ENCODE measurements at regions not wholly inside any gene's neighbourhood (a gene's known extent, or its start where the extent isn't known, plus 50 kb on each side); places are given as distances from the start of the nearest gene placed in this dataset.
"Not testable (repeated sequence)": the region's sequence is repeated elsewhere in the genome, so short reads cannot be mapped to it uniquely, and the experiment has no call there.

DNA sequence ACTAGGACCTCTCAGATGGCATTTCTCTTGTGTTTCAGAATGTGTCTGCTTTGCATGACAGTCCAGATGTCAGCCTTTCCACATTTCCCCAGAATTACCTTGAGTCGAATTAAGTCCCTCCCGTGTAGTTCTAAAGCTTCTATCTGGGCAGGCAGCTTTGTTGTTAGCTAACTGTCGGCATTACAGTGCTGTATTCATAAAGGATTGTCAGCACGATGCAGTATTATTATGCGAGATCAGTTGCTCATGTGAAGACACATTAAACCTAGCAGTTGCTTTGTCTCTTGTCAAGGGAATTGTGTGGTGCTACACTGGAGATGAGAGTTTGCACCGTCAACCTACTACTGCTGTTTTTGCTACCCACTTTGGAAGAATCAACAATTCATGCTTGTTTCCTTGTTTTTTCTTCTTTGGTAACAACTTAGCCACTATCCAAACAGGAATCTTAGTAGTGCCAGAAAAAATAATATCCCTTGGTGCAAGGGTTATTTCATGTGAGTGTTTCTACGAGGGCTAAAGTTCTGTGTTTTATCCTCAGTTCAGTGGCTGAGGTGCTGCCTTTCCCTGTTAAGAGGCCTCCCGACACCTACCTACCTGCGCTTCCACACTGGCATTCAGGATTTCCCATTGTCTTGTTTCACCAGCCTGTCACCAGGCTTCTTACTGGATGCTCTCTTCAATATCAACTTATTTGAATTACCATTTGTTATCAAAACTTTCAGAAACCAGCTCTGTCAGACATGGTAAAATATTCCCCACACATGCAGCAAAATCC is 297.9 kb upstream of the G2E3 start:
- DNase-seq (ENCODE audit: low read depth in 2 of 2) = no peak

DNA sequence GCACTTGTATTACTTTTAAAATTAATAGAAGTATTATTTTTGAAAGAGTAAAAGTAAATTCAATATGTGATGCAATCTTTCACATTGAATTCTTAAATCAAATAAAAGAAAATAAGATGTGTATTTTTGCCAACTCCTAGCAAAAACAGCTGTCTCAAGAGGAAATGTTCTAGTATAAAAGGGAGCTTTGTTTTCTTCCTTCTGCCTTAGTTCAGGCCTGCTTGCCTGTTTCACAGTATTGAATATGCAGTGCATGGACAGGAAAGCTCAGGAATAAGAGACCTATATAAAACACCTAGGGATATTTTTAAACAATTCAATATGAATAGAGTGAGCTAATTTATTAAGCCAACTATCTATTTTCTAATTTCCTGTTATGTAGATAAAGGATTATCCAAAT is 294.8 kb upstream of the G2E3 start:
- DNase-seq (ENCODE audit: low read depth in 2 of 2) = no peak

DNA sequence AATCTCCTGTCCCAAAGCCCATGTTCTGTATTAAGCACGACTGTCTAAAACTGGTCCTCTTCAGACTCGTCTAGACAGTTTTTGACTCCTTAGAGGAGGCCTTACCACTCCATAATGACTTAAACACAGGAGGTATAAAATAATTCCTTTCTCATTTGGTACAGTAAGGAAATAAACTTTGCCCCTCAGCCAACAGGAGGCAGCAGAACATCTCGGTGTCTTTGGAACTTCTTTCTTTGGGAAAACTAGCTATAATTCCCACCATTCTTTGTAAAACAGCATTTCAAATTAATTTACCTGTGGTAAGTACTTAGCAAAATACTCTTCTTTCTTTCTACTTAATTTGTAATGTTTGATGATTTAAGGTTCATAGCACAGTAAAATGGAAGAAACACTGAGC is 292.7 kb upstream of the G2E3 start:
- DNase-seq (ENCODE audit: low read depth in 2 of 2) = no peak

DNA sequence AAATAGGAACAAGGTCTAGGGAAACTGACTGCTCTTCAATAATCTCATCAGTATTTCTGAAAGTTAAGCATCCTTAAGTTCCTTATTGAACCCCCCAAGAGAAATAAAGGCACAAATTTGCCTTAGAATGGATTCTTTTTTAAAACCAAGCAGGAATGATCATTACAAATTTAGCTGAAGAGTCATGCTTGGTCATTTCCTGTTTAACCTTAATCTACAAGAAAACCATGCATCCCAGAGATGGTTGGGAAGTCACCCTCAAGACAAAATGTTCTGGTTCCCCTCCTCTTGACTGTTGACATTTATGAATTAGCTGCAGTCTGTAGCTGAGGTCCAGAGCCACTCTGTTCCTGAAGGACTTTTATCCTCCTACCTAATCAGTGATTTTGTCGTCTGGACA is 291.8 kb upstream of the G2E3 start:
- DNase-seq (ENCODE audit: low read depth in 2 of 2) = no peak

DNA sequence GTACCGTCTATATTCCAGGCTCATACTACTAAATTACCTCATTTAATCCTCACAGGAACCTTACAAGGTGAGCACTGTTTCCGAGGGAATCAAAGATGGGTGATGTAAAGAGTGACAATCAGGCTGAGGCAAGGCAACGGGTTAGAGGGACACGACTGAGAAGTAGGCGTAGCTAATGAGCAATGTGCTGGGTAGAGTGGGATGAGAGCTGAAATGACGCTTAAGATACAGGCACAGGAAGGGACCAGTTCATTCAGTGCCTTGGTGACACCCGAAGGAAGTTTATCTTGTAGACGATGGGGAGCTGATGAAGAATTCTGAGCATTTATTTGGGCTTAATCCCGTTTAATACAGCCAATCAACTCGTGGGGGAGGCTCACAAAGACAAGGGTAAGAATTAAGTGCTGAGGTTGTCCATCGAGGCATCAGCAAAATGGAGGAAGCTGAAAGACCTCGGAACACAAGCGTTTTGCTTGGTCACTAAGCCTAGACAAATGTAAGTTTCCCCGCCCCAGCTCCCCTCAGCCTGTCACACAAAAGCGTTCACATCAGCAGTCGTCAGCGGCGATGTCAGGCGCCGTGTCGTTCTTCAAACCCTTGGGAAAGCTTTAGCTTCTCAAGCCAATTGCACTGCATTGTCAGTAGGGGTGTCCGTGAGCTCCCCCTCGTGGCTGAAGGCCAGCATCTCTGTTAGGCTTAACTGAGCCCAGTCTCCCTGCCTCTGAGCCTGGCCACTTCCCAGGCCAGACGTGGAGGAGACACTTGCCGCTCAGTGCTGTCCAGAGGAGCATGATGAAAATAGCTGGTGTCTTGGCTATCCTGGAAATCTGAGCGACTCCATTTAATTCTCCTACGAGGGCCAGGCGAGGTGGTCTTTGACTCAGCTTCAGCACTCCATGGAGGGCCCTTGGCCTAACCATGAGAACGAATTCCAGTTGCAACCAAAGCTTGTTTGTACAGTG is 288.5 kb upstream of the G2E3 start:
- peak; percentile 49 to 56 for DNase-seq (ENCODE audit: low read depth in 2 of 2)

DNA sequence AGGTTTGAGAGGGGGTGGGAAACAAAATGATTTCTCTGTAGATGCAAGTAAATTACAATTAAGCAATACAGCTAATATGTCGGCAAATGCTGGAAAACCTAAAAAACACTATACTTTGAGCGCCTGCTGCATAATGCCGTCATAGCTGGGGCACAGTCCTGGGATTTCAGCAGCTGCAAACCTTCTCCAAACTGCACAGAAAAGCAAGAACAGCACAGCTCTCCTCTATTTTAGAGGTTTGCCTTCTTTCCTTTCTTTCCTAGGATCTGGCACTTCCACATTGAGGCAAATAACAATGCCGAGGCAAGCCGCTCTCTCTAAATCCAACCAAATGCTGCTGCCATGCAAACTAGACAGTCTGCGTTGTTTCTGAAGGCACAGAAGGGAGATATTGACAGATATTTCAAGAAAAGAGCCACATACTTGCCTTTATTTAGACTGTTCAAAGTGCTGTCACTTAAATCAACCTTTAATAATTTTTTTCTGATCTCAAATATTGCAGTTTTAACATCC is 287.1 kb upstream of the G2E3 start:
- no peak for DNase-seq (ENCODE audit: low read depth in 2 of 2)

DNA sequence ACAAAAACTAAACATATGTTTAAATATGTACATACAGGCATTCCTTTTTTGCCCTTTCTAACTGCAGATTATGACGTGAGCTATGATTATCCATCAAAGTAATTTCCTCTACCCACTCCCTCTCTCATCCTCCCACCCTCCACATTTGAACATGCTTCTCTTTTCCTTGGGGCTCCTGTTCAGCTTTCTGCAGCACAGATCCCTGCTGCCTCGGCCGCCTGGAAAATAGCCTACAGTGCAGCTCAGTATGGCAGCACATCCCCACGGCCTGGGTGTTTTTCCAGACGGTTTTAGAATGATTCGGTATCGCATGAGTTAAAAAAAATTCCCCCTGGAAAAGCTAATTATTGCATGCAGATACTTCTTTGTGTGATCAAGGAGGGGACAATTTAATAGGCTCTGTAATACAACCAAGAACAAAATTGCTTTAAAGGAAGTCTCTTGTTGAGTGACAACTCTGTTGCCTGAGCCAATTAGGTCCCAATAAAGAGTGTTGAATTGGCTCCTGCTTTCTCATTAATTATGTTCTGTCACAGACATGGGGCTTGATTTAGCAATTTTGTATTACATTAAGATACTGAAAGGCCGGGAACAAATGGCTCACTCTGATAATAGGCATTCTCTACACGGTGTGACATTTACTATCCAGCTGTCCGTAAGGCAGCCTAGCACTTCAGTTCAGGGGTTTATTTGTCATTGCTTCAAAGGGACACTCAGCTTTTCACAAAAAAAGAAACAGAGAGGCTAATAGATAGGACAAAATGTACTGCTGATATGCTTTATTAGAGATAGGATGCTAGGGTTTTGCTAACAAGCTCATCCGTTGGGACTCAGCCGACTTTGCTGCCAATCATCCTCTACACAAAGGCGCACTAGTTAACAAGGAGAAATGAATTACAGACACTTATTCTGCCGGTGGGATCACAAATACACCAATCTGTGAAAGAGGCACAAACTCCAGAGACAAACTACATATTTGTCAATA is 285.8 kb upstream of the G2E3 start:
- DNase-seq (ENCODE audit: low read depth in 2 of 2) = no peak

DNA sequence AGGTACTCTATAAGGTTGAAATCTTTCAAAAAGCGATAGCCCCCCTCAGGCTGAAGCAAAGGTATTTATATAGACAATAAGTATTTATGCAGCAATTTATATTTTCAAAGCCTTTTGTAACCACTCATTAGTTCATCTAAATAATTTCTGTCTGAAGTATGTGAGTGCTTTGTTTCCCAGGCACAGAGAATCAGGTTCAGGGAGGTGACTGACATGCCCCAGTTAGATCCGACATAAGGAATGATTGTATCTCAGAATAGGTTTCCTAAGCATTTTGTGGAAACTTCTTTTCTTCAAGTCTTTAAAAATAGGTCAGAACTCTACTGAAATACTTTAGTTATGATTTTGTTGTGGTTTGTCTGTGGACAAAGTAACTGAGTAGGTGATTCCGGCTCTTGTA is 283.4 kb upstream of the G2E3 start:
- DNase-seq (ENCODE audit: low read depth in 2 of 2) = no peak

DNA sequence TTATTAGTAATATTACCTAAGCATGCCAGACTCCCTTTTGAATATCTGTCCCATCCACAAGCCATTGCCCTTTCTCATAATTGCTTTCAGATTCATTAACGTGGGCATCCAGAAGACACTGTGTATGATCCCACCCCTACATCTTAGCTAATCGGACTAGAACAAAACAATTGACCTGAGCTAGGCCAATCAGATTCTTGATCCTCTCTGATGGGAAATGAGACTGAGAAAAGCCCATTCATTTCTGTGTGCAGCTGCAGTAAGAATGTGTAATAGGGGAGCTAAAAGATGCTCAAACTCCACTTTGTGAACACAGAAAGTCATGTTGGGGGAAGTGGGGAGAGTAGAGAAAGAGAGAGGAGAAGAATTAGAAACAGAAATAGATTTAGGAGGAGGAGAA is 281.7 kb upstream of the G2E3 start:
- DNase-seq (ENCODE audit: low read depth in 2 of 2) = no peak

DNA sequence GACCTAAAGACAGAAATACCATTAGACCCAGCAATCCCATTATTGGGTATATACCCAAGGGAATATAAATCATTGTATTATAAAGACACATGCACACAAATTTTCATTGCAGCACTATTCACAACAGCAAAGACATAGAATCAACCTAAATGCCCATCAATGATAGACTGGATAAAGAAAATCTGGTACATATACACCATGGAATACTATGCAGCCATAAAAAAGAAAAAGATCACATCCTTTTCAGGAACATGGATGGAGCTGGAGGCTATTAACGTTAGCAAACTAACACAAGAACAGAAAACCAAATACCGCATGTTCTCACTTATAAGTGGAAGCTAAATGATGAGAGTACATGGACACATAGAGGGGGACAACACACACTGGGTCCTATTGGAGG is 280.1 kb upstream of the G2E3 start:
- DNase-seq (ENCODE audit: low read depth in 2 of 2) = not testable (repeated sequence)

DNA sequence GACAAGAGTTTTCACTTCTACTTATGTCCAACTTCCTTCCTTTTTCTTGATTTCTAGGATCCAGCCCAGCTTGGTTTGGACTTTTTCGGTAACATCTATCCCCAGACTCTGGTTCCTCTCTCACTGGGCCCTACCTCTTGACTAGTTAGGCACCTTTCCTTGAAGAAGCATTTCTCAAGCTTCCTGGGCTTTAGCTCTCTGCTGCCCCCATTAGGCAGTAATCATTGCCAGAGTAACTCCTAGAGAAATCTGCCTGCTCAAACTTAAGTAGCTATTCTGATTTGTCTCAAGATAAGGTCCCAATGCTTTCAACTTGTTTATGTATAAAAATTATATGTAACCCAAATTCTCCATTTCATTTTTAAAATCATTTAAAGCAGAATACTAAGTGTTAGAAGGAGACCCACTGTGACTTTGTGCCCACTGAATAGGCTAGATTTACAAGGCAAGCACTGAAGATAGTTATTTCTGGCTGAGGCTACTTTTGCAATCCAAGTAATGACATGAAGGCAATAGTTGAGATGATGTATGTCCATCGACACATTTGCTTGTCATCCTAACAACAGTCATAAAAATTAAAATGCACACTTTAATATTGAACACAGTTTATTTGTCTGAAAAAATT is 275.0 kb upstream of the G2E3 start:
- DNase-seq (ENCODE audit: low read depth in 2 of 2) = no peak

DNA sequence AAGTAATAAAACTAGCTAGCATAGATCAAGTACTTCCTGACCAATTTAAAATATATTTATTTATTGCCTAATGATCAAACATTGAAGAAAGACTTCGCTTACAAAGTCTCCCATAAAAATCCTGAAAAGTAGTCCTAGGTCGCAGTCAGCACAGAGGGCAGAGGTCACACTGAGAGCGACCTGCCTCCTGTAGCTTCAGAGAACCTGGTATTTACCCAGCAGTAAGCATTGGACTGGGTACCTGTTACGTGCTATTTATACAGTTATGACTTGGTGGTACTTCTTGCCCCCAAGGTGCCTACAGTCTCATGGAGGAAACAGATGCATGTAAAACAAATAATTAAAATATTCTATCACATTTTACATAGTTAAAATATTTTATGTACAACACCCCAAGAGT is 274.1 kb upstream of the G2E3 start:
- no peak for DNase-seq (ENCODE audit: low read depth in 2 of 2)

DNA sequence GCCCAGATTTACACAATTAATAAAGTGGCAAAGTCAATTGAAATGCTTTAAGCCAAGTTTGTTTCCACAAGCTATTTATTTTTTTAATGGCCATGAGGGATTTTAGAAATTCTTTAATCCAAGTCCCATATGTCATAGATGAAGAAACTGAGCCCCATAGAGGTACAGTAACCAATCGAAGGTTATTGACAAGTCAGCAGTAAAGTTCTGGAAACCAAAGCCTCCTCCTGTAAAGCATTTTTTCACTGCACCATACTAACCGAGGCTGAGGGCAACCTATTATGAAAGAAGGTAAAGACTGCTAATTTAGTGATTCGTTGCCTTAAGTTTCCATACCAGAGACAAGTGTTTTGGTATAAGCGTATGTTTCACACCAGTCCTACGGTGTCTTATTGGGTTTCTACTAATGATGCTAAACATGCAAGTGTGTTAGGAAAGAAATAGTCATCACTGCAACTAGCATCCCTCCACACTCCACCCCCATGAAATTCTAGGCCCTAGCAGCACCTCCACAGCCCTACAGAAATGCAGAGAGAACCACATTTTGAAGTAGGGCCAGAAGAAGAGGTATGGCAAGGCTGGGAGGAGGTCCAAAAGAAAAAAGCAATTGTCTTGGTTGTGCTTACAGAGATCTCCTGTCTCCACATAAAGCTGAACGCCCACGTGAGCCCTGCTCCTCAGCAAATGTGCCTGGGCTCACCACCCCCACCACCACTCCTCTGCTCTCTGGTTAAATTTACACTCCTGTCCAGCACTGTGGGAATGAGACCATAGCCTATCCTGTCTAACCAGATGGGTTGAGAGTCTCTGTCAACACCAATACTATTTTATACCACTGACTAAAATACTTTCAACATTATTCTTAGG is 271.1 kb upstream of the G2E3 start:
- no peak for DNase-seq (ENCODE audit: low read depth in 2 of 2)

DNA sequence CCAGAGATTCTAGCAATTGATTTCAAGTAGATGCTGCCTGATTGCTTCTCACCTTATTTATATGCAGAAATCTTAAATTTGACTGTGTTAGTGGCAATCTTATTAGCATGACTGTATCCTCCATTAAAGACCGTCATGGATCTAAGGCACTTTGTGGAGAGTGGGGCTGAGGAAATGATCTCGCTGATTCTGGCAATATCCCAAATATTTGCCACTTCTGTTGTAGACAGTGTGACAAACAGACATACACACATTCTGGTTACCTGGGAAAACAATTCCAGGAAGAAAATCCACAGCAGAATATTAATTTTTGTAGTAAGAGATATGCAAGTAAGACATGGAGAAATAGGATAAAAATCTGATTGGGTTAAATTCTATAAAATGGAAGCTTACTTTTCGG is 269.0 kb upstream of the G2E3 start:
- DNase-seq (ENCODE audit: low read depth in 2 of 2) = no peak

DNA sequence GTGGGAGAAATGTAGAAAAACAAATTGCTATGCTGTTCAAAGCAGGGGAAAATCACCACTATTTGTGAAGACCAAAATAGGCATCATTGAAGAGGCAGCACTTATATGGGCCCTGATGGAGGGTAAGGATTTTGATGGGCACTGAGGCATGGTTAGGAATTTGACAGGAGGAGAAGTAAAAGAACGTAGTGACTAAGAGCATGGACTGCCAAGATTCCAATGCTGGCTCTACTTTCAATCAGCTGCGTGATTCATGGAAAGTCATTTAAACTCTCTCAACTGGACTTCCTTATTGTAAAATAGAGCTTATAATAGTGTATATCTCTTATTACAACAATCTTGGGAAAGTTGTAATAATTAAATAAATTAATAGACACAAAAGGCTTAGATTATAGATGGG is 267.7 kb upstream of the G2E3 start:
- DNase-seq (ENCODE audit: low read depth in 2 of 2) = no peak

DNA sequence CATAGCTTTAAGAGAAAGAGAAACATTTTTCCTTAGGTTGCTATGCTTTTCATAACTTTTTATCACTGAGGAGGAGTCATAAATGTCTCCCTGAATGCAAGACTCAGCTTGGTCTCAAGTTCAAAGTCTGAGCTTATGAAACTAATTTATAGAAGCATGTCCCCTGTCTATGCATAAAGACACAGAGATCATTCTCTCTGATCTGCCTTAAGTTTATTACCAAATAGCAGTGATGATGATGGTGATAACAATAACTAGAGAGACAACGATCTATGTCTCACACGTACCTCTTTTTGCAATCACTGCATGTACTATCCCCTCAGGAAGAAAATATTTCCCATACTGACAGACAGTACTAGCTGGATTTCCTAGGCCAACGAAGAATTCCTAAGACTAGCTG is 266.4 kb upstream of the G2E3 start:
- DNase-seq (ENCODE audit: low read depth in 2 of 2) = no peak

DNA sequence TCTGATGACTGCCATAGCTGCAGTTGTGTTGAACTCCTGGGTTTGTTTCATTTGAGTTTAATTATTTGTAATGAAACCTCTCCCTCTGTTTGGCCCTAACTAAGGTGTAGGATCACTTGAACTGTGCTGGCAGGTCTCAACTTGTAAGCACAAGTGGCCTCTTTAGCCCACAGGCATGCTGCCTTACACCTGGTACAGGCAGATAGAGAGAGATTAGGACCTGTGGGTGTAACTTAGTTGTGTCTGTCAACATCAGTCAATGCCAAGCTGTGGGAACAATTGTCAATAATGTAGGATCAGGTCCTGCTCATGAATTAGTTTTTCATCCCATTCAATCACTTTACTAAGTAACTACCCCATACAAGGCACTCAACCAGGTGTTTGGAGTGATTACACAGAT is 263.0 kb upstream of the G2E3 start:
- DNase-seq (ENCODE audit: low read depth in 2 of 2) = no peak

DNA sequence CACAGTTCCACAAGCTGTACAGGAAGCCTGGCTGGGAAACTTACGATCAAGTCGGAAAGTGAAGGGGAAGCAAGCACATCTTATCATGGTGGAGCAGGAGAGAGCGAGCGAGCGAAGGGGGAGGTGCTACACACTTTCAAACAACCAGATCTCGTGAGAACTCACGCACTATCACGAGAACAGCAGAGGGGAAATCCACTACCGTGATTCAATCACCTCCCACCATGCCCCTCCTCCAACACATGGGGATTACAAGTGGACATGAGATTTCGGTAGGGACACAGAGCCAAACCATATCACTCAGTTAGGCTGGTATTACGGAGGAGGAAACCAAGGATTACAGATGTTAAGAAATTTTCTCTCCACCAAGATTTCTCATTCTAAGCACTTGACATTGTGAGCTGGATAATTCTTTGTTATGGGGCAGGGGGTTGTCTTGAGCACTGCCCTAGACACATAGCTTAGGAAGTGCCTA is 262.0 kb upstream of the G2E3 start:
- DNase-seq (ENCODE audit: low read depth in 2 of 2) = no peak

DNA sequence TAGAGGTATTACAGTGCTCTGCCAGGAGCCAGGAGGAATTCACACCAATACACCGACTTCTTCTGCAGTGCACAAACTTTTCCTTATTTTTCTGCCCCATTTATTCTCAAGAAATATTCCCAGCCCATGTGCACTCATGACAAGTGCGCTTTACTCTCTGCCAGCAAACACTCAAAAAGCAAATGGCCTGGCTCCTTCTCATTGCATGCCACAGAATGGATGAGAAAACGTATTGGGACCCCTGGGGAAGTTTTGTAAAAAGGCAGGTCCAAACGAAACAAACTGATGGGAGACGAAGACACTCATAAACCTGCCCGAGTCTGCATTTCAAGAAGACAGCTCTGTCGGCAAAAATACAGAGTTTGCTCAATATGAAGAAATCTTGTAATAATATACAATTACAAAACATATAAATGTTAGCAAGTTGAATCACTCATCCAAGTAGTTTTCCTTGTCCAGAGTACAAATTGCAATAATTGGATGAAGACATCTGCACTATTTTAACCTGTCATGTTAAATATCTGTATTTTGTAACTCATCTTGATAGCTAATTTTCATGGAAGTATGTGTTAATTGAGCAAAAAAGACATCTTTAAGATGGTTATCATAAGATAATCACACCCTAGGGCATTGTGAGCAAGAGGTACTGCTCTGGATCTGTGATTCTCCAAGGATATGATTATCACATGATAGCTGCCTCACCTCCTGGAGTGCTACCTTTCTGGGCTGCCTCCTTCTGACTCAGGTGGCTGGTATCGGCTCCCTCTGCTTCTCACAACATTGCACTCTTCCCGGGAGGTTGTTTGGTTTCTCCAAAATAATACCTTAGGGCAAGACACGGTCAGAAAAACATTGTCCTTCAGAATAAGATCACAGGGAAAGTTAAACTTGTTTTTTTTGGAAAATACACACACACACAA is 260.8 kb upstream of the G2E3 start:
- no peak for DNase-seq (ENCODE audit: low read depth in 2 of 2)
